PC-9 (cell line): ENCODE measurements at regions not wholly inside any gene's neighbourhood (a gene's known extent, or its start where the extent isn't known, plus 50 kb on each side); places are given as distances from the start of the nearest gene placed in this dataset.

Experiments used
- BruUV-seq: library from RNA; stranded (reverse); fragments of 400-500 nt; replicated peaks from 2 replicates; lab custom pipeline; 2021; lab: Mats Ljungman, UMichigan
- CTCF ChIA-PET: fragments of 300-600 bp; sonication (Branson Sonifier 250); formaldehyde crosslinking; loops from one replicate; lab custom pipeline; 2022; ENCODE audit warnings: antibody characterized with exemption; lab: Charles Lee
- POLR2A ChIA-PET: fragments of 300-600 bp; sonication (Branson Sonifier 250); formaldehyde crosslinking; loops from one replicate; lab custom pipeline; 2022; ENCODE audit warnings: antibody characterized with exemption; ENCODE audit not compliant: unreplicated experiment; lab: Charles Lee
- DNase-seq, 2 experiments: peaks; one replicate each; pipeline versions ENCODE4 v3.0.0 to v3.0.0-alpha.2; 2015 to 2022; ENCODE audit warnings: mixed read lengths in 1 of 2
- H2AFZ ChIP-seq: fragments of 200-600 bp; sonication (generic); 2 replicates; pipeline ENCODE4 v1.8.1; 2017; ENCODE audit warnings: antibody characterized with exemption
- H3F3A ChIP-seq: fragments of 200-600 bp; sonication (generic); 2 replicates; pipeline ENCODE4 v1.8.1; 2017; ENCODE audit warnings: antibody characterized with exemption, mild to moderate bottlenecking, low read depth; ENCODE audit not compliant: insufficient read depth
- H3K27ac ChIP-seq: fragments of 200-600 bp; sonication (generic); 2 replicates; pipeline ENCODE4 v1.6.1; 2016; ENCODE audit warnings: mixed run types
- H3K27me3 ChIP-seq: fragments of 200-600 bp; sonication (generic); 2 replicates; pipeline ENCODE4 v1.6.1; 2016; ENCODE audit warnings: low read depth, mixed run types; ENCODE audit not compliant: insufficient read depth
- H3K36me3 ChIP-seq: fragments of 200-600 bp; sonication (generic); 2 replicates; pipeline ENCODE4 v1.6.1; 2016; ENCODE audit warnings: low read depth, mixed run types
- H3K4me1 ChIP-seq: fragments of 200-600 bp; sonication (generic); replicated peaks from 2 replicates; pipeline ENCODE4 v1.6.1; 2016; ENCODE audit warnings: mixed run types; ENCODE audit not compliant: insufficient read depth
- H3K4me2 ChIP-seq: fragments of 200-600 bp; sonication (generic); 2 replicates; pipeline ENCODE4 v1.6.1; 2017; ENCODE audit warnings: mixed run types
- H3K4me3 ChIP-seq: fragments of 200-600 bp; sonication (generic); 2 replicates; pipeline ENCODE4 v1.6.1; 2016; ENCODE audit warnings: mixed run types
- H3K79me2 ChIP-seq: fragments of 200-600 bp; sonication (generic); 2 replicates; pipeline ENCODE4 v1.6.1; 2017; ENCODE audit warnings: low read depth, mixed run types
- H3K9me2 ChIP-seq: fragments of 200-600 bp; sonication (generic); 2 replicates; pipeline ENCODE4 v1.8.1; 2017; ENCODE audit warnings: mild to moderate bottlenecking; ENCODE audit not compliant: insufficient read depth
- H3K9me3 ChIP-seq: fragments of 200-600 bp; sonication (generic); 2 replicates; pipeline ENCODE4 v1.8.1; 2016; ENCODE audit warnings: low read depth; ENCODE audit not compliant: insufficient read depth
- H4K20me1 ChIP-seq: fragments of 200-600 bp; sonication (generic); 2 replicates; pipeline ENCODE4 v1.8.1; 2017; ENCODE audit not compliant: insufficient read depth
- EZH2 ChIP-seq: fragments of 200-600 bp; sonication (generic); IDR thresholded peaks from 2 replicates; pipeline ENCODE4 v1.8.0; 2017; ENCODE audit warnings: antibody characterized with exemption, low read depth
- intact Hi-C: fragments of 100-400 bp; cut with micrococcal nuclease; formaldehyde crosslinking; loops from one replicate; pipeline ENCODE4 v1.10.0; 2022; ENCODE audit not compliant: unreplicated experiment
- TF ChIP-seq, protein P1 (sequence below): fragments of 200-600 bp; sonication (generic); conservative IDR thresholded peaks from 2 replicates; pipeline ENCODE4 v1.6.1; 2017; ENCODE audit warnings: mixed run types, antibody characterized with exemption, mild to moderate bottlenecking, moderate library complexity

DNA sequence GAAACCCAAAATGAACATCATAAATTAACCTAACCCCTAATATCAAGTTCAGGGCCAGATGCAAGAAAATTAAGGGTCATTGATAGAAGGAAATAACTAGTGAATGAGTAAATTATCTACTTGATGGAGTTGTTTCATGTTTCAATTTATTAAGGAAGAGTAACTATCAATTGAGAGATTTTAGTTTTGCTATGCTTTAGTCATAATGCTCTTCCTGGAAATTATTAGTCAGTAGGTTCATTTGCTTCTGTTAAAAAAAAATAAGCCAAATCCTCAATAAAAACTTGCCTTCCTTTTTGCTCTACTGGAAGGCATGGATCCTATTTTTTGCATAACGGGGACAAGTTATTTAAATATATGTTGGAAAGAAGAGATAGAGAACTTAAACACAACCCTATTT is 59.0 kb upstream of the HIF1A start:
- Histone ChIP-seq H3K27me3 (no peaks in the 10 kb centered on the region), H3F3A (no peaks in the 10 kb centered on the region), H3K4me2 (no peak overlapping the region), H4K20me1 (no peaks in the 10 kb centered on the region), H2AFZ (no peak overlapping the region), H3K9me2 (no peaks in the 10 kb centered on the region), H3K36me3 (no peaks in the 10 kb centered on the region), H3K9me3 (no peaks in the 10 kb centered on the region), H3K79me2 (no peaks in the 10 kb centered on the region), H3K4me3 (no peak overlapping the region), H3K27ac (no peak overlapping the region), H3K4me1 (no peaks in the 10 kb centered on the region)
- DNase-seq = no peak
- no TSS peak for BruUV-seq
- intact Hi-C loops = no loop called here
- TF ChIP-seq EZH2 = no peak
- TF ChIP-seq, protein P1, sequence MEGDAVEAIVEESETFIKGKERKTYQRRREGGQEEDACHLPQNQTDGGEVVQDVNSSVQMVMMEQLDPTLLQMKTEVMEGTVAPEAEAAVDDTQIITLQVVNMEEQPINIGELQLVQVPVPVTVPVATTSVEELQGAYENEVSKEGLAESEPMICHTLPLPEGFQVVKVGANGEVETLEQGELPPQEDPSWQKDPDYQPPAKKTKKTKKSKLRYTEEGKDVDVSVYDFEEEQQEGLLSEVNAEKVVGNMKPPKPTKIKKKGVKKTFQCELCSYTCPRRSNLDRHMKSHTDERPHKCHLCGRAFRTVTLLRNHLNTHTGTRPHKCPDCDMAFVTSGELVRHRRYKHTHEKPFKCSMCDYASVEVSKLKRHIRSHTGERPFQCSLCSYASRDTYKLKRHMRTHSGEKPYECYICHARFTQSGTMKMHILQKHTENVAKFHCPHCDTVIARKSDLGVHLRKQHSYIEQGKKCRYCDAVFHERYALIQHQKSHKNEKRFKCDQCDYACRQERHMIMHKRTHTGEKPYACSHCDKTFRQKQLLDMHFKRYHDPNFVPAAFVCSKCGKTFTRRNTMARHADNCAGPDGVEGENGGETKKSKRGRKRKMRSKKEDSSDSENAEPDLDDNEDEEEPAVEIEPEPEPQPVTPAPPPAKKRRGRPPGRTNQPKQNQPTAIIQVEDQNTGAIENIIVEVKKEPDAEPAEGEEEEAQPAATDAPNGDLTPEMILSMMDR = no peak
- POLR2A ChIA-PET = interaction anchor here (0.7 kb wide), 1 partner anchor 846 kb away, joined by 19 read pairs; no protein-coding TSS in a partner anchor
- CTCF ChIA-PET = no interaction called here

DNA sequence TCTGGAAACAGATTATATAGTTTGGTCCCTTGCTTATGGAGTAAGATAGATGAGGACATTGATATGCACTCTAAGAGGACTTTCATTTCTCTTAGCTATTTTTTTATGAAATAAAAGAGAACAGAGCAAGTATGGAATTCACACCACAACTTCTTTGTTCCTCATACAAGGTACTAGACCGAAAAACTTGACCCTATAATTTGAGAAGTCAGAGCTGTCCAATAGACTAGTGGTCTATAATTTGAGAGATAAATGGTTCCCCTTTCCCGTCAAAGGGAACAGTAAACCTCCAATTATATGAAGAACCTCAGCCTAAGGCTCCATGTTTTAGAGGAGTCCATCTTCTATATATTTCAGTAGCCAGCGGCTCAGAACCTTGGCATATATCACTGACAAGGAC is 58.5 kb upstream of the HIF1A start:
- Histone ChIP-seq H3K27me3 (no peaks in the 10 kb centered on the region), H3K4me2 (no peak overlapping the region), H3K36me3 (no peaks in the 10 kb centered on the region), H3K4me1 (no peaks in the 10 kb centered on the region), H3K9me3 (no peaks in the 10 kb centered on the region), H3K9me2 (no peaks in the 10 kb centered on the region), H3K4me3 (no peak overlapping the region), H4K20me1 (no peaks in the 10 kb centered on the region), H2AFZ (no peak overlapping the region), H3F3A (no peaks in the 10 kb centered on the region), H3K79me2 (no peaks in the 10 kb centered on the region), H3K27ac (no peak overlapping the region)
- ChIA-PET CTCF (no interaction called here), POLR2A (no interaction called here)
- BruUV-seq = no TSS peak
- no peak for DNase-seq
- TF ChIP-seq, protein P1 = no peak
- TF ChIP-seq EZH2 = no peak
- intact Hi-C loops = no loop called here

DNA sequence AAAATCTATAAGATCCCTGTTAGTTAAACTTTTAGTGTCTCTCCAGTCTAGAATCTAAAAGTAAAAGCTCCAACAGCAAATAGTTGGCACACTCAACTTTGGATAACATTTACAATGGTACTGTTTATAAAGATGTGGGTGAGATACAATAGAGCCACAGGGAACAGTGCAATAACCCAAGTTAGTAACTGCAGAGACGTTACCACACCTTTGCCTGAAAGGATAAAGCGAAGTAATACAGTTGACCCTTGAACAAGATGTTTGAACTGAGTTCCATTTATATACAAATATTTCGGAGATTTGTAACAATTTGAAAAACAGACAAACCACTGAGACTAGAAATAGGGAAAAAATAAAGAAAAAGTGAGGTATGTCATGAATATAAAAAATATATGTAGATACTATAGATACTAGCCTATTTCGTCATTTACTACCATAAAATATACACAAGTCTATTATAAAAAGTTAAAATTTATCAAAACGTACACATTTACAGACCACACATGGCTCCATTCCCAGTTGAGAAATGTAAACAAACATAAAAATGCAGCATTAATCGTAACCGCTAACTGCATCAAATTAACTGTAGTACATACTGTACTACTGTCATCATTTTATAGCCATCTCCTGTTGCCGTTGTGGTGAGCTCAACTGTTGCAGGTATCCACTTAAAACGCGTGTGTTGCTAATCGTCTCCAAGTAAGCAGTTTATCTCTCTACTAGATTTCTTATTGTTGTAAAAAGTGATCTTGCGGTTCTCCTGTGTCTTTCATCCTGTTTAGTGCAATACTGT is 56.5 kb upstream of the HIF1A start:
- Histone ChIP-seq H3K4me1 (no peaks in the 10 kb centered on the region), H3K36me3 (no peaks in the 10 kb centered on the region), H2AFZ (no peak overlapping the region; the same call in 1 of the 2 replicates), H3F3A (0 out of 2 replicates have a peak, but pooled peaks cover 1% of the 10 kb centered on the region), H4K20me1 (no peaks in the 10 kb centered on the region), H3K9me2 (no peaks in the 10 kb centered on the region), H3K27ac (no peak overlapping the region), H3K4me2 (no peak overlapping the region), H3K79me2 (no peaks in the 10 kb centered on the region), H3K4me3 (no peak overlapping the region), H3K27me3 (no peaks in the 10 kb centered on the region), H3K9me3 (no peaks in the 10 kb centered on the region)
- BruUV-seq = no TSS peak
- TF ChIP-seq EZH2 = no peak
- TF ChIP-seq, protein P1 = no peak
- ChIA-PET CTCF (no interaction called here), POLR2A (no interaction called here)
- intact Hi-C loops = no loop called here
- no peak for DNase-seq
